ENCODE measurements at regions not wholly inside any gene's neighbourhood (a gene's known extent, or its start where the extent isn't known, plus 50 kb on each side); places are given as distances from the start of the nearest gene placed in this dataset.
A peak's percentile ranks its signal among the peaks of the same experiment; 100 is the strongest.

DNA sequence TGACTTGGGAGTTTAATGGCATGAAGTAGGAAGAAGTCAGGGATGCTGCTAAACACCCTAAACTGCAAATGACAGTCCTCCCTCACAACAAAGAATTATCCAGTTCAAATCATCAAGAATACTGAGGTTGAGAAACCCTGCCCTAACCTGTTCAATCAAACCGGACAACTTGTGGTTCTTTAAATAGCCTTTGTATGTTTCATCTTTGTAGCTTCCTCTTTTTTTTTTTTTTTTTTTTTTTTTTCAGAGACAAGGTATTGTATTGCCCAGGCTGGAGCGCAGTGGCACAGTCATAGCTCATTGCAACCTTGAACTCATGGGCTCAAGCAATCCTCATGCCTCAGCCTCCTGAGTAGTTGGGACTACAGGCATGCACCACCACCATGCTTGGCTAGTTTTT lies 52.5 kb upstream of the TTC29 start:
- no peak for DNase-seq

GRCh38 chr4:147003956-147004809 lies 58.5 kb upstream of the TTC29 start:
- DNase-seq, result no peak

GRCh38 chr4:147006229-147006628 lies 60.6 kb upstream of the TTC29 start:
- DNase-seq, result no peak

DNA sequence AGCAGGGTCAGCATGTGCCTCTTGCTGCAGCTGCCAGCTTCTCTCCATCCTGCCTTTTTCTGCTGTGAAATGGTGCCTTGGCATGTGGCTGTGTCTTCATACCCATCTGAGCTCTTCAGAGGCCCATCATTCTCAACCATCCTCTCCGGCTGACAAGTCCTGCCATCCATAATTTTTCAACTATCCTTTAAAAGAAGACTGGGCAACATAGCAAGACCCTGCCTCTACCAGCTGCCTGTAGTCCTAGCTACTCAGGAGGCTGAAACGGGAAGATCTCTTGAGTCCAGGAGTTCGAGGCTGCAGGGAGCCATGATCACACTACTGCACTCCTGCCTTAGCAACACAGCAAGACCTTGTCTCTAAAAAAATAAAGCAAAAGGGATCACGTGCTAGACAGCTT lies 64.2 kb upstream of the TTC29 start:
- DNase-seq, result no peak

DNA sequence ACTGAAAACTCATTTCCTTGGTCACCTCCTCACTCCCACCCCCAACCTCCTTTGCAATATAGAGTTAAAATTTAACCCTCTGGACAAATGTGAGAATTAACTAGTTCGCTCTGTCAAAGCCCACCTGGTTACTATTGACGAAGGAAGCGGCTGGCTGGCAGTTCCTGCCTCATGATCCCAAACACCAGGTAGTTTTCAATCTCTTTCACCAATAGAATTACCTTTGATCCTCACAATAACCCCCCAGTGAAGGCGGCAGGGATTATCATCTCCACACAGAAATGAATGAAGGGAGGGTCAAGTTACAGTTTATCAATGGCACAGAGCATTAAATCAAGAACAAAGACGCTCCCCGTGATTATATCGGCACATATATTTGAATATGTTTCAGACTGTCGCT lies 65.7 kb upstream of the TTC29 start:
- DNase-seq, result no peak

DNA sequence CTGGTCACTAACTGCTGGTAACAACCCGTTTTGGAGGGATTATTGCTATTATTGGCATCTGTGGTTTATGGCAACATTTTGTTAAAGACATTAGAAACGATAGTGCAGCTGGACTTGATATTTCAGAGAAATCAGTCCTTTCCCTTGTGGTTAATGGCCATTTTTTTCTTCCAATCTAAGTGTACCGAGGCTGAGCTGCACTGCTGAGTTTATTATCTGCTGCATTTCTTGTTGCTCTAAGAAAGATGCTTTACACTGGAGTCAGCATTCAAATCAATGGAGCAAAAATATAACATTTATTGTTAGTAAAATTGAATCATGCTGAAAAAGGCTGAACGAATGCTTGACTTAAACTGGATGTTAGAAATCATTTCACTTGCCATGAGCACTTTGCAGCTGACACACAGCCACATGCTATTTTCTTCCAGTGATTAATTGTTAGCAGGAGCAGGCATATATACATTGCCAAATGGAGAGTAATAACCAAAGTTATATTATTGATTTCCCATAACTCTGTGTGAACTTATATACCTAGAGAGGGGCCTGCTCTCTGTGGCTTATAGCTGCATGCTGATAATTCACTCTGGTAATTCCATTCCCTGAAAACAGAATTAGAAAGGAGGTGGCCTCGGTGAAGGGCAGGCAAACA lies 66.5 kb upstream of the TTC29 start:
- DNase-seq, result no peak

GRCh38 chr4:147014946-147015345 lies 69.3 kb upstream of the TTC29 start:
- no peak for DNase-seq

- no peak for DNase-seq
These were observed 69.8 kb upstream of the TTC29 start for GRCh38 chr4:147015491-147015890.

GRCh38 chr4:147017081-147017480 lies 71.4 kb upstream of the TTC29 start:
- DNase-seq, result no peak

GRCh38 chr4:147019091-147019490 lies 73.4 kb upstream of the TTC29 start:
- peak in 45 of 56 donors; percentile 1 to 81 (median 30) for DNase-seq

DNA sequence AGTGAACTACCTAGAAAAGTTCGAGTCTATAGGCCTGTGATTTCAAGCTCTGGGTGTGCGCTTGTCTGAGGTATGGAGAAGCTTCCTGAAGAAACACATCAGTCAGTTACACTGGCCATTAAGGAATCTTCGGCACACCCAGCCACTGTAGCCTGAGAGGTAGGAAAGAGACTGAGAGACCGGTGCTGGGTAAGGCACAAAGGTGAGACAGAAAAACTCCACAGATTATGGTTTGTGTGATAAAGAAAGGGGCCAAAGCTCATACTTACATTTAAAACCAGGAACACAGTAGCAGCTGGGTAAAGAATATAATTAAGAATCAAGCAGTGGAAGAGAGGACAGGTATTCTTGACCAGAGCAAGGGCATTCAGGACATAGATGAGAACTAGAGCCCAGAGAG lies 74.8 kb upstream of the TTC29 start:
- DNase-seq, result no peak

DNA sequence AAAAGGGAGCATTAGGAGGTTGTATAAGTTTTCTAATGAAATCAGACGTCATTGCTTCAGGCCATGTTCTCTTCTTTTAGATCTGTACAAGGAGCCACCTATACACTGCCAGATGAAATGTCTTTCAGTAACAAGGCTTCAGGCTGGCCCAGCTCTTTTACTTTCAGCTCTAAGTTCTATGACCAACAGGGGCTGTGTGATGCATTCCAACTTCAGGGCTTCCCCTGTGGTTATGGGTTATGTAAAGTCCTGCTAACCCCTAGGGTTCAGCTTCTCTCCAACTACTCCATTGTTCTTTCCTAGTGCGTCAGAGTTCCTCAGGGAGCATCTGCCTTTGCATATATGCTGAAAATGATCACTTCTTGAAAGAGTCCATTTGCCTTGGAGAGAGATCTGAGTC lies 79.4 kb upstream of the TTC29 start:
- DNase-seq, result no peak

- no peak for DNase-seq
These were observed 83.6 kb upstream of the TTC29 start for GRCh38 chr4:147029296-147029695.

DNA sequence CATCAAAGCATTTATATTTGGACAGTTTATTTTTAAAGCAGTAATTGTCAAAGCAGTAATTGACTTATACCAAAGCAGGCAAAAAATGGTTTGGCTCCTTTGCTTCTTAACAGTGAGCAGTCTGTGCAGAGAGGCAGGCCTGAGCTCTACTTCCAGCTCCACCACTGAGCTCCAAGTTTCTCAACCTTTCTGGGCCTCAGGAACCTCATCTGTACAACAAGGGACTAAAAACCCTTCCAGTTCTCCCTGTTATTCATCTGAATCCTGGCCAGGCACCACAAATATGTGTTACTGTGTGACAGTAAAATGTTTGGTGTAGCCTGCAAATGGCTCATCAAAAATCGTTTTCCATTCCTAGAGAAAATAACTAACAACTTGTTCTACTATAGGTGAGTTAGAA lies 88.7 kb upstream of the TTC29 start:
- DNase-seq, result no peak

GRCh38 chr4:147037069-147037468 lies 91.4 kb upstream of the TTC29 start:
- peak in 13 of 56 donors; percentile 0 to 29 (median 5) for DNase-seq

DNA sequence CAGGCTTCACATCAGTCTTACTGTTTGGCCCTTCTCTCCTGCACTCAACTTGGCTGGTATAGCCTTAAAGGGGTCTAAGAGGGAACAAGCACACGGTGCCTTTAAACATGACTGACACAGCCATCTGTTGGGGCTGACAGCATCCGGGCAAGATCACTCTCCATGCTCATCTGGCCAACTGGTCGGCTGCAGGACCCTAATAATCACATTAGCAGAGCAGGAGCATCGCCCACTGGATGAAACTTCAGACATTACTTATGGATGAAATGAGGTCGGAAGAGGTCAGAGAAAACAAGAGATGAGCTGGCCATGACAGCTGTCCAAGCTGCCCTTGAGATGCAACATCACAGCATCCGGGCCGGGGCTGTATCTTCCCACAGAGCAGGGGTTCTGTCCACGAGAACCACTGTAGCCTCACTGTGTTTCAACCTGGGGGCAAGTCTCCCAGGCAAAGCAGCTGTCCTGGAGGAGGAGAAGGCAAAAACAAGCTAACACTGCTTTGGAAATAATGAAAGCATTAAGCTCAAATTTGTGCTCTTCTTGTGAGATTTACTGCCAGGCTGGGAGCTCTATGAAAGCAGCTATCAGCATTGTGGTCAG lies 94.4 kb upstream of the TTC29 start:
- DNase-seq, result no peak

- DNase-seq, result no peak
These were observed 95.2 kb upstream of the TTC29 start for GRCh38 chr4:147040874-147041273.

- DNase-seq, result no peak
These were observed 95.7 kb upstream of the TTC29 start for GRCh38 chr4:147041376-147041775.

DNA sequence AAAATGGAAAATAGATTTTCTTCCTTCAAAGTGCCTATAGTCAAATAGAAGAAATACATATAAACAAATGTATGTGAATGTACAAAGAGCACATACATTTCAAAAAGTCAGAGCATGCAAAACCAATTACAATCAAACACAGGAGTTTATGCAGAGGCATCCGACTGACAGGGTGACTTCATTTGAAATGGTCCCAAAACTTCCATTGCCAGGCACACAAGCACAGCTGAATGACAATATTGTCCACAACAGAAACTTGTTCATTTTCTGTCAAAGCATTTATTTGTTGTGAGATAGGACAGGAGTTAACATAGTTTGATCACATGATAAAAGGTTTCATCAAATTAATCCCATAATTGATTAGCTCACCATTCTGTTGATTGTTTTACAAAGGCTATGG lies 96.4 kb upstream of the TTC29 start:
- peak in 1 of 56 donors; percentile 2 for DNase-seq

DNA sequence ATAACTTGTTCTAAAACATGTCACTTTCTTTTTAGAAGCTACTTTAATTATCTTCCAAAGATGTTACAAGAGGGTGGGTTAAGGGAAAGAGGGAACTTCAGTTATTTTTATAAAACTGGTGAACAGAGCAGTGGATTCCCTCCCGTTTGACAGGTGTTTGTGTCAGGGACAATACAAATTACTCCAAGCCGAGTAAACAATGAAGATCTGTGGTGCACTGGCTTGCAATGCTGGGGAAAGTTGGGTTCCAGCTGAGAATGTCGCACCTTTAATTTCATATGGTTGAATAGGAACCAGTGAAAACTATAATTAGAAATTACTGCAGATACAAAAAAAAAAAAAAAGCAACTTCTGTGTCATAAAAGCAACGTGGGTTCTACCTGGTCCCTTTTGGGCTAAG lies 98.6 kb upstream of the TTC29 start:
- no peak for DNase-seq

- no peak for DNase-seq
These were observed 104.3 kb upstream of the TTC29 start for GRCh38 chr4:147049946-147050345.

DNA sequence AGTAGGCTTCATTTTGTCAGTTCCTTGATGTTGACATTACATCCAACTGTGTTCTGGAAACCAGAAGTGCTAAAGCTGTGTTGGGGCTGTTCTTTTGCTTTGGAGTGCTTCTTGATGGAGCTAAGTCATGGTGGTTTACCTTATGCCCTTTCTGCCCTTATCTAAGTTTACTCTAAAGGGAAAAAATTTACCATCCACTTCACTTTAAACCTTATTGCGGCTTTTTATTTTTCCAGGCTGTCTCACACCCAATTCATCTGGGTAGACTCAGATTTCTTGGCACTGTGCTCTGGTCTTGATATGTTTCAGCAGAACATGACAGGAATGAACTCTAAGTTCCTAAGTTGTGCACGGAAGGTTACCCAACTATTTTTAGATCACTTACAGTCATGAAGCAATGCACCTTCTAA lies 104.7 kb upstream of the TTC29 start:
- no peak for DNase-seq

- no peak for DNase-seq
These were observed 106.7 kb upstream of the TTC29 start for GRCh38 chr4:147052361-147052760.

Data from amygdala (tissue), 56 donors.